OCI-LY3 (cell line): ENCODE measurements at regions not wholly inside any gene's neighbourhood (a gene's known extent, or its start where the extent isn't known, plus 50 kb on each side); places are given as distances from the start of the nearest gene placed in this dataset.

Source experiments
- H2AFZ ChIP-seq: fragments of 200-600, 300-600 bp; shearing (Covaris generic); 2 replicates; pipeline ENCODE4 v1.6.0; 2014; ENCODE audit warnings: antibody characterized with exemption, low read depth, low read length
- H3K27ac ChIP-seq: fragments of 200-600, 300-600 bp; sonication (generic); 2 replicates; pipeline ENCODE4 v1.5.1; 2014; ENCODE audit warnings: mild to moderate bottlenecking, low read length, moderate library complexity, mixed read lengths
- H3K27me3 ChIP-seq: fragments of 200-600, 300-600 bp; sonication (generic); 2 replicates; pipeline ENCODE4 v1.6.1; 2014; ENCODE audit warnings: low read depth, low read length, mixed read lengths
- H3K36me3 ChIP-seq: fragments of 200-600, 300-600 bp; sonication (generic); replicated peaks from 2 replicates; pipeline ENCODE3; 2014; ENCODE audit warnings: low read depth, low read length, mixed read lengths
- H3K4me1 ChIP-seq: fragments of 300-600, 200-600 bp; sonication (generic); 2 replicates; pipeline ENCODE4 v1.6.1; 2014; ENCODE audit warnings: low read length, mixed read lengths
- H3K4me2 ChIP-seq: fragments of 200-600, 300-600 bp; sonication (generic); 2 replicates; pipeline ENCODE4 v1.6.1; 2014; ENCODE audit warnings: low read length, mixed read lengths
- H3K4me3 ChIP-seq: fragments of 300-600, 200-600 bp; sonication (generic); 2 replicates; pipeline ENCODE4 v1.5.1; 2014; ENCODE audit warnings: antibody characterized with exemption, mild to moderate bottlenecking, low read length, moderate library complexity
- H3K79me2 ChIP-seq: fragments of 300-600, 200-600 bp; shearing (Covaris generic); 2 replicates; pipeline ENCODE4 v1.6.1; 2014; ENCODE audit warnings: mild to moderate bottlenecking, low read length, mixed read lengths
- H3K9ac ChIP-seq: fragments of 300-600, 200-600 bp; shearing (Covaris generic); 2 replicates; pipeline ENCODE4 v1.6.0; 2014; ENCODE audit warnings: mild to moderate bottlenecking, low read length, moderate library complexity
- H3K9me3 ChIP-seq: fragments of 200-600, 300-600 bp; shearing (Covaris generic); 2 replicates; pipeline ENCODE4 v1.6.1; 2014; ENCODE audit warnings: low read length, mixed read lengths; ENCODE audit not compliant: insufficient read depth
- H4K20me1 ChIP-seq: fragments of 200-600, 300-600 bp; sonication (generic); 2 replicates; pipeline ENCODE4 v1.6.1; 2016; ENCODE audit warnings: low read length, mixed read lengths; ENCODE audit not compliant: insufficient read depth
- EZH2phosphoT487 ChIP-seq: fragments of 200-600 bp; shearing (Covaris generic); IDR thresholded peaks from 2 replicates; pipeline ENCODE4 v1.6.1; 2018; ENCODE audit warnings: antibody characterized with exemption, mixed run types, low read depth
- TF ChIP-seq, protein P1 (sequence below): fragments of 200-600, 300-600 bp; sonication (generic); IDR thresholded peaks from 2 replicates; pipeline ENCODE4 v1.5.1; 2014; ENCODE audit warnings: antibody characterized with exemption, low read length, low read depth

- Histone ChIP-seq H3K79me2 (no peaks in the 10 kb centered on the region), H3K4me2 (no peak overlapping the region), H2AFZ (no peak overlapping the region), H3K4me3 (no peak overlapping the region), H4K20me1 (no peaks in the 10 kb centered on the region), H3K9me3 (no peaks in the 10 kb centered on the region), H3K9ac (no peak overlapping the region), H3K27ac (no peak overlapping the region), H3K36me3 (no peaks in the 10 kb centered on the region), H3K4me1 (no peaks in the 10 kb centered on the region), H3K27me3 (no peaks in the 10 kb centered on the region)
- TF ChIP-seq EZH2phosphoT487, result no peak
- TF ChIP-seq, protein P1, sequence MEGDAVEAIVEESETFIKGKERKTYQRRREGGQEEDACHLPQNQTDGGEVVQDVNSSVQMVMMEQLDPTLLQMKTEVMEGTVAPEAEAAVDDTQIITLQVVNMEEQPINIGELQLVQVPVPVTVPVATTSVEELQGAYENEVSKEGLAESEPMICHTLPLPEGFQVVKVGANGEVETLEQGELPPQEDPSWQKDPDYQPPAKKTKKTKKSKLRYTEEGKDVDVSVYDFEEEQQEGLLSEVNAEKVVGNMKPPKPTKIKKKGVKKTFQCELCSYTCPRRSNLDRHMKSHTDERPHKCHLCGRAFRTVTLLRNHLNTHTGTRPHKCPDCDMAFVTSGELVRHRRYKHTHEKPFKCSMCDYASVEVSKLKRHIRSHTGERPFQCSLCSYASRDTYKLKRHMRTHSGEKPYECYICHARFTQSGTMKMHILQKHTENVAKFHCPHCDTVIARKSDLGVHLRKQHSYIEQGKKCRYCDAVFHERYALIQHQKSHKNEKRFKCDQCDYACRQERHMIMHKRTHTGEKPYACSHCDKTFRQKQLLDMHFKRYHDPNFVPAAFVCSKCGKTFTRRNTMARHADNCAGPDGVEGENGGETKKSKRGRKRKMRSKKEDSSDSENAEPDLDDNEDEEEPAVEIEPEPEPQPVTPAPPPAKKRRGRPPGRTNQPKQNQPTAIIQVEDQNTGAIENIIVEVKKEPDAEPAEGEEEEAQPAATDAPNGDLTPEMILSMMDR, result no peak
Observed at GRCh38 chr2:241931976-241932898, 62.7 kb downstream of the RTP5 start.

- Histone ChIP-seq H3K4me3 (no peak overlapping the region), H3K4me1 (no peaks in the 10 kb centered on the region), H3K36me3 (no peaks in the 10 kb centered on the region), H3K27me3 (no peaks in the 10 kb centered on the region), H3K4me2 (no peak overlapping the region), H4K20me1 (no peaks in the 10 kb centered on the region), H3K79me2 (no peaks in the 10 kb centered on the region), H3K27ac (no peak overlapping the region), H2AFZ (no peak overlapping the region), H3K9me3 (no peaks in the 10 kb centered on the region), H3K9ac (no peak overlapping the region)
- TF ChIP-seq EZH2phosphoT487, result no peak
- TF ChIP-seq, protein P1, result no peak
Observed at GRCh38 chr2:241932899-241933178, 63.3 kb downstream of the RTP5 start.

DNA sequence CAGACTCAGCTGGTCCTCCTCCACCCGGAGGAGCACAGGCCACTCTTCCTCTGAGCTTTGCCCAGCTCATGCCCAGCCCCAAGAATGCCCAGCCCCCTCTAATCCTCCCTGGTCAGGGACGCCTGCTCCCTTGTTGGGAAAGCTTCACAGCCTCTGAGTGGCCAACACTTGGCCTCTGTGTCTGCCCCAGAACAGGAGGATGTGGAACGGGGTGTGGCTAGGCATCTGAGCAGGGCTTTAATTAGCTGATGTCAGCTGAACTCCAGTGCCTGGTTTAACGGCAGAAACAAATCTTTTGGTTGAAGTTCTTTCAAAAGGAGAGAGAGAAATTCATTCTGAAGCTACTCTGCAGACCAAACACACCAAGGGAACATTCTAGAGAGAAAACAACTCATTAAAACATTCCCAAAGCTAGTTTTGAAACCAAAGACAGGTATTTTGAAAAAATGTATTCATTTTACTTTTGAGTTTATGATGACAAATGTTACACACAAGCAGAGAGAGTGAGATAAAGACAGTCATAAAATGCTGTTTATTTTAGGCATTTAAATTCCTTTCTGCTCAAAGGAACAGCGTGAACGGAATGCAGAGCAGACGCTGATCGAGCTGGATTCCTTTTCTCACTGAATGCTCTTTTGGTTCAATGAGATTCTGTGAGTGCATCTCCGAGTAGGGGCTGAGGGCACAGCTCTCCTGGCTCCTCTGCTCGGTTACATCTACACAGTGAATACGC is 63.8 kb downstream of the RTP5 start:
- Histone ChIP-seq H3K27me3 (no peaks in the 10 kb centered on the region), H3K79me2 (no peaks in the 10 kb centered on the region), H3K9ac (no peak overlapping the region), H3K4me1 (no peaks in the 10 kb centered on the region), H3K9me3 (no peaks in the 10 kb centered on the region), H3K27ac (no peak overlapping the region), H3K4me3 (no peak overlapping the region), H2AFZ (no peak overlapping the region), H4K20me1 (no peaks in the 10 kb centered on the region), H3K36me3 (no peaks in the 10 kb centered on the region), H3K4me2 (no peak overlapping the region)
- no peak for TF ChIP-seq EZH2phosphoT487
- TF ChIP-seq, protein P1, result no peak

DNA sequence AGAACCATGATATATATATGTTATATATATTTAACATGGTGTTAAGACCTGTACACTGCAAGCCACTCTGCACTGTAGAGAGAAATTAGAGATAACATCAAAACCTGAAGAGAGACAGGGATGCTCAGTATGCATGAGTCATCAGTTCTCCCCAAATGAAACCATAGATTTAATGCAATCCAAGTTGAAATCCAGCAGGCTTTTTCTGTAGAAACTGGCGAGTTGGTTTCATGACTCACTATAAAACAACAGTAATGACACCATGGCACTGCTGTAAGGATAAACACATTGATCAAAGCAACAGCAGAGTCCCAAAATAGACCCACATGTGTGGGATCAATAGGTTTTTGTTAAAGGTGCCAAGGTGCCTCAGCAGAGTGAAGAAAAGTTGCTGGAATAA is 65.8 kb downstream of the RTP5 start:
- Histone ChIP-seq H3K4me3 (no peak overlapping the region), H3K27ac (no peak overlapping the region), H3K79me2 (no peaks in the 10 kb centered on the region), H3K36me3 (no peaks in the 10 kb centered on the region), H3K4me2 (no peak overlapping the region), H4K20me1 (no peaks in the 10 kb centered on the region), H2AFZ (no peak overlapping the region), H3K4me1 (no peaks in the 10 kb centered on the region), H3K27me3 (no peaks in the 10 kb centered on the region), H3K9ac (no peak overlapping the region), H3K9me3 (no peaks in the 10 kb centered on the region)
- no peak for TF ChIP-seq EZH2phosphoT487
- TF ChIP-seq, protein P1, result no peak
